ENCODE measurements at regions not wholly inside any gene's neighbourhood (a gene's known extent, or its start where the extent isn't known, plus 50 kb on each side); places are given as distances from the start of the nearest gene placed in this dataset.

- dilution Hi-C loops (cut with MboI; ENCODE audit: extremely low pct_ligation_motif_present, low sequenced_read_pairs) (no loop called here), intact Hi-C loops (cut with micrococcal nuclease) (no loop called here)
- CTCF ChIA-PET, result no interaction called here
- Histone ChIP-seq H3K9me1 (replicated peaks; ENCODE audit: control insufficient read depth, extremely low read depth, insufficient read depth, low read length) (no peaks in the 10 kb centered on the region), H3K4me3 (replicated peaks in 1 of 3; ENCODE audit: insufficient read depth in 1 of 3, low read depth in 1 of 3, low read length in 3 of 3) (no peak overlapping the region), H2AFZ (ENCODE audit: low read depth, low read length) (no peak overlapping the region), H3K9me3 (replicated peaks; ENCODE audit: control insufficient read depth, insufficient read depth, low read length) (no peaks in the 10 kb centered on the region), H4K20me1 (replicated peaks; ENCODE audit: control insufficient read depth, extremely low read depth, insufficient read depth, low read length) (no peaks in the 10 kb centered on the region), H3K27me3 (ENCODE audit: control insufficient read depth in 2 of 2, insufficient read depth in 2 of 2, low read length in 2 of 2) (peaks cover 2 to 5% of the 10 kb centered on the region in 2 experiments), H3K79me2 (ENCODE audit: control insufficient read depth, insufficient read depth, low read length) (no peaks in the 10 kb centered on the region), H3K4me1 (ENCODE audit: control insufficient read depth, extremely low read depth, insufficient read depth, low read length) (no peaks in the 10 kb centered on the region), H3K9ac (replicated peaks; ENCODE audit: extremely low read depth, insufficient read depth, low read length) (no peak overlapping the region), H3K4me2 (ENCODE audit: insufficient read depth, low read length) (no peak overlapping the region), H3K27ac (ENCODE audit: insufficient read depth, low read depth, low read length) (no peak overlapping the region), H3K36me3 (ENCODE audit: control insufficient read depth in 2 of 2, extremely low read depth in 1 of 2, insufficient read depth in 2 of 2, low read length in 2 of 2) (no peaks in the 10 kb centered on the region)
- no TSS peak for BruUV-seq (replicated peaks)
- POLR2A ChIA-PET, result no interaction called here
- no peak for DNase-seq (ENCODE audit: low read depth, low spot score)
- TF ChIP-seq, protein P1, sequence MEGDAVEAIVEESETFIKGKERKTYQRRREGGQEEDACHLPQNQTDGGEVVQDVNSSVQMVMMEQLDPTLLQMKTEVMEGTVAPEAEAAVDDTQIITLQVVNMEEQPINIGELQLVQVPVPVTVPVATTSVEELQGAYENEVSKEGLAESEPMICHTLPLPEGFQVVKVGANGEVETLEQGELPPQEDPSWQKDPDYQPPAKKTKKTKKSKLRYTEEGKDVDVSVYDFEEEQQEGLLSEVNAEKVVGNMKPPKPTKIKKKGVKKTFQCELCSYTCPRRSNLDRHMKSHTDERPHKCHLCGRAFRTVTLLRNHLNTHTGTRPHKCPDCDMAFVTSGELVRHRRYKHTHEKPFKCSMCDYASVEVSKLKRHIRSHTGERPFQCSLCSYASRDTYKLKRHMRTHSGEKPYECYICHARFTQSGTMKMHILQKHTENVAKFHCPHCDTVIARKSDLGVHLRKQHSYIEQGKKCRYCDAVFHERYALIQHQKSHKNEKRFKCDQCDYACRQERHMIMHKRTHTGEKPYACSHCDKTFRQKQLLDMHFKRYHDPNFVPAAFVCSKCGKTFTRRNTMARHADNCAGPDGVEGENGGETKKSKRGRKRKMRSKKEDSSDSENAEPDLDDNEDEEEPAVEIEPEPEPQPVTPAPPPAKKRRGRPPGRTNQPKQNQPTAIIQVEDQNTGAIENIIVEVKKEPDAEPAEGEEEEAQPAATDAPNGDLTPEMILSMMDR (IDR thresholded peaks at IDR 0.05; ENCODE audit: extremely low read depth in 1 of 2, insufficient read depth in 1 of 2, low read depth in 1 of 2, low read length in 2 of 2), result no peak
- TF ChIP-seq MYC (IDR thresholded peaks at IDR 0.05; ENCODE audit: low read depth, low read length), result no peak
- no peak for TF ChIP-seq MAX (IDR thresholded peaks at IDR 0.05; ENCODE audit: insufficient read depth, insufficient read length)
- TF ChIP-seq POLR2AphosphoS5 (IDR thresholded peaks at IDR 0.05; ENCODE audit: insufficient read depth, low read depth, low read length), result no peak
- TF ChIP-seq JUN (IDR thresholded peaks at IDR 0.05; ENCODE audit: borderline replicate concordance, insufficient read depth, insufficient read length, low read depth), result no peak
- no peak for TF ChIP-seq GATA2 (IDR thresholded peaks at IDR 0.05; ENCODE audit: insufficient read depth, insufficient read length, low read depth, low read length)
- no peak for TF ChIP-seq EZH2 (IDR thresholded peaks at IDR 0.05; ENCODE audit: borderline replicate concordance, low read depth, low read length, severe bottlenecking)
- no peak for TF ChIP-seq FOS (IDR thresholded peaks at IDR 0.05; ENCODE audit: borderline replicate concordance, insufficient read depth, low read length)
- no peak for TF ChIP-seq POLR2A (IDR thresholded peaks at IDR 0.05; ENCODE audit: low read depth, low read length)
- FAIRE-seq, result no peak
Observed at GRCh38 chr21:35169574-35169973, 120.5 kb upstream of the RUNX1 start.

Measured in endothelial cell of umbilical vein (primary cell).